Activated CD4-positive, alpha-beta T cell treated with anti-CD3 and anti-CD28 coated beads, Interleukin-2, Interleukin-4, amounts not matched to agents 100 ng/mL and 50 ng/mL, durations not matched to agents 16 hours and 8 hours (primary cell): ENCODE measurements at regions not wholly inside any gene's neighbourhood (a gene's known extent, or its start where the extent isn't known, plus 50 kb on each side); places are given as distances from the start of the nearest gene placed in this dataset.
"Not testable (repeated sequence)": the region's sequence is repeated elsewhere in the genome, so short reads cannot be mapped to it uniquely, and the experiment has no call there.

ENCODE experiments used
- DNase-seq: peaks from one replicate; pipeline ENCODE4 v3.0.0-alpha.2; 2020; ENCODE audit warnings: low spot score

DNA sequence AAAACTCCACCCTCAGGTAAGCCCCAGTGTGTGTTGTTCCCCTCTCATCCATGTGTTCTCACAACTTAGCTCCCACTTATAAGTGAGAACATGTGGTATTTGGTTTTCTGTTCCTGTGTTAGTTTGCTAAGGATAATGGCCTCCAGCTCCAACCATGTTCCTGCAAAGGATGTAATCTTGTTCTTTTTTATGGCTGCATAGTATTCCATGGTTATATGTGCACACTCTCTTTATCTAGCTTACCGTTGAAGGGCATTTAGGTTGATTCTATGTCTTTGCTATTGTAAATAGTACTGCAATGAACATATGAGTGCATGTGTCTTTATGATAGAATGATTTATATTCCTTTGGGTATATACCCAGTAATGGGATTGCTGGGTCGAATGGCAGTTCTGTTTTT, 124.4 kb upstream of the RANBP3L start:
- DNase-seq: not testable (repeated sequence)

GRCh38 chr5:36435516-36435915, 133.8 kb upstream of the RANBP3L start:
- DNase-seq: no peak

DNA sequence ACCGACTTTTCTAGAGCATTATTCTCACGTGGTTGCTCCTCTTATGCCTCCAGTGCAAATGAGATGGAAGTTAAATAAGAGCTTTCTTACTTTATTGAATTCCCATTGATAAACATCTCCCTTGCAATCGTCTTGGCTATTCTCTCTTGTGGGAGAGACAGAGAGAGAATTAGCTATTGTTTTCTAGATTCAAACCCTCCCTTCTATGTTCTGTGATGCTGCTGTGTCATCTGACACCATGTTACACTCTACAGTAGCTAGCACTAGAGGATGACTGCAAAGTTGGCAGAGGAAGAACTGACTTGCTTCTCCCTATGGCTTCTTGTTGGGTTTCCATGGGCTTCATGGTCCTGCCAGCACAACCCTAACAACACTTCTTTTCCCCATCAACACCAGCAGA, 134.6 kb upstream of the RANBP3L start:
- no peak for DNase-seq

DNA sequence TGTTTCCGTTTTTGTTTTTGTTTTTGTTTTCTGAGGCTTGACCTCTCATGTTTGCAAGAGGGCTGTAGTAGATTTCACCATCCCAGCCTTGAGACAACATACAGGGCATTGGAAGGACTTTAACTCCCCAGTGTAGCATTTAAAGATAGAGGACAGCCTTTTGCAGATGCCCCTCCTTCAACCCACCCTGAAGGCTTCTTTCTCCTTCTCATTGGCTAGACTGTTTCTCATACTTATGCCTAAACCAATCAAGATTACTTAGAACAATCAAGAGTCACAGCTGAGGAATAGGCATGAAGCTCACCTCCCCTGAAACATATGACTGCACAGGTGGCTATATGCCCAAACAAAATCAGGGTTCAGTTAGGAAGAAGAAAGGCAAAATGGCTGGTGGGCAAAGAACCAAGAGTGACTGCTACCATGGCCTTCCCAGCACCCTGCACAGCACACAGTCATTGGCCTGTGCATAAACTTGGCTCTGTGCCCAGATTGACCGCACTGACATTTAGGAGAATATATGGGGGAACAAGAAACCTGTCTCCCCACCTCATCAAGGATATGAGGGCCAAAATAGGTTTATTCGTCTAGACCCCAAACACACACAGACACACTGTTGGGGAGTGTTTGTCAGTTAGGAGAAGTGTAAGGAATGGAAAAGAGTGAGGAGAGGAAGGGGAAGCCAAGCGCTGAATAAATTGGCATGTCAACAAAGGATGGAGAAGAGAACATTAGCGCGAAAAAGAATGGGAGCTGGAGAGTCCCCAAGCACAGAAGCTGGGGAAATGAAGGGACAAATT, 137.3 kb upstream of the RANBP3L start:
- DNase-seq: no peak

GRCh38 chr5:36440300-36440699, 138.6 kb upstream of the RANBP3L start:
- DNase-seq: no peak

- no peak for DNase-seq
These were observed 139.6 kb upstream of the RANBP3L start for GRCh38 chr5:36441280-36441679.

- DNase-seq: no peak
These were observed 140.7 kb upstream of the RANBP3L start for GRCh38 chr5:36442352-36442751.

DNA sequence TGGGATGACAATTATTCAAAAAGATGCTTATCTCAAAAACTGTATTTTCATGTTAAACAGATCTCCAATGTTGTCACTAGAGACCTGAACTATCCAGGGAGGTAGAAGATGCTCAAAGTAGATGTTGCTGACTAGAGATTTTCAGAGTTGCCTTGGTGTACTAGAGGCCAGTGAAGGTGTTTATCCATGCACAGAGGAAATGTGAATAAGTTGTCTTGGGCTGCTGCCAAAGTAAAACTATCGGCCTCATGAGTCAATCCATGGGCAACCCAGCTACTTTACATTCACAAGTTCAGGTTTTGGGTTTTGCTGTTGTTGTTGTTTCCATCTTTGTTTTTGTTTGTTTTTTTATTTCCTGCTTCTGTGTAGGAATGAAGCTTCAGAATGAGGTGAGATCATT, 141.1 kb upstream of the RANBP3L start:
- no peak for DNase-seq

DNA sequence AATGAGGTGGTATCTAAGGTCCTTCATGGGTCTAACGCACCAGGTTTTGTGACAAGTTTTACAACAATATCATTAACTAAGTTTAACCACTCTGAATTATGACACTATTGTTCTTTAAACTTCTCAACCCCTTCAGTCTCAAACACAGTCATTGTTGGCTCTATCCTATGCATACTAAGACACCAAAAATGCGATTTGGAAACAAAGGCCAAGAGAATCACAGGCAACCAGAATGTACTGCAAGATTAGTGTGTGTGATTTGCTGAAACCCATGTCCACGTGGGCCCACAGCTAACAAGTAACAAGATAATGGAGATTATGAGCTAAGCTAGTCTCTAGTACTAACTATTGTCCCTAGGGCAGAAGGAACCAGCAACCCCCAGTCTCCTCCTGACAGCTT, 142.2 kb upstream of the RANBP3L start:
- DNase-seq: no peak

DNA sequence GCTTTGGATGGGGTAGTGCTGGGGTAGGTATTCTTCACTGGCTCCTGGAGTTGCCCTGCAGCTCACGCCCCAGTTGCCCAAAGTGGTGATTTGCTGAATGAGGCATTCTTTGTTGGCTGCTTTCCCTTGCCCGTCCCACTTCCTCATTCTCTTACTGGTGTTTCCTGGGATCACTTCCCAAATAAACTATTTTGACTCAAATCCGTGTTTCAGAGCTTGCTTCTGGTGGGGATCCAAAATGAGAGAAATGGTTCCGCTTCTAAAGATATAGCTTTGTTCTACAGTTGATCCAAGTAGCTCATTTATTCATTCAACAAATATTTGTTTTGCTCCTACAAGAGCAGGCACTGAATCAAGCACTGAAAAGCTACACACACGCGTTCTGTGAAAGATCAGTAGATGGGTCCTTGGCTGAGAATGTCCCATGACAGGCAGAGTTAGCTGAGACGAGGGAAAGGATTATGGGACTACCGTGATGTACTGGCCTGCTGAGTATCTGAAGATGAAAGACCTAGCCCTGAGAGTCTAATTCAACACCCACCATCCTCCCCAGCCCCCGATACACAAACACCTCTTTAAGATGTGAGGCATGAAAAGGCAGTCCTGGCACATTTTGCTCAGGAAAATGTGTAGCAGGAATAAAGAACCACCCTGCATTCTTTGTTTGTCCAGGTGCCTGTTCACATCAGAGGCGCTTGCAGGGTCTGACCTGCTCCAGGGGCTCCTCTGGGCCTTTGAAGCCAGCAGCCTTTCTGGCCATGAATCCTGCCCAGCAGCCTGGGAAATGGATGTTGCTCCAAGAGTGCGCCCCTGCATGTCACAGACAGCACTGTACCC, 143.1 kb upstream of the RANBP3L start:
- DNase-seq: no peak

- no peak for DNase-seq
These were observed 146.1 kb upstream of the RANBP3L start for GRCh38 chr5:36447776-36448175.

DNA sequence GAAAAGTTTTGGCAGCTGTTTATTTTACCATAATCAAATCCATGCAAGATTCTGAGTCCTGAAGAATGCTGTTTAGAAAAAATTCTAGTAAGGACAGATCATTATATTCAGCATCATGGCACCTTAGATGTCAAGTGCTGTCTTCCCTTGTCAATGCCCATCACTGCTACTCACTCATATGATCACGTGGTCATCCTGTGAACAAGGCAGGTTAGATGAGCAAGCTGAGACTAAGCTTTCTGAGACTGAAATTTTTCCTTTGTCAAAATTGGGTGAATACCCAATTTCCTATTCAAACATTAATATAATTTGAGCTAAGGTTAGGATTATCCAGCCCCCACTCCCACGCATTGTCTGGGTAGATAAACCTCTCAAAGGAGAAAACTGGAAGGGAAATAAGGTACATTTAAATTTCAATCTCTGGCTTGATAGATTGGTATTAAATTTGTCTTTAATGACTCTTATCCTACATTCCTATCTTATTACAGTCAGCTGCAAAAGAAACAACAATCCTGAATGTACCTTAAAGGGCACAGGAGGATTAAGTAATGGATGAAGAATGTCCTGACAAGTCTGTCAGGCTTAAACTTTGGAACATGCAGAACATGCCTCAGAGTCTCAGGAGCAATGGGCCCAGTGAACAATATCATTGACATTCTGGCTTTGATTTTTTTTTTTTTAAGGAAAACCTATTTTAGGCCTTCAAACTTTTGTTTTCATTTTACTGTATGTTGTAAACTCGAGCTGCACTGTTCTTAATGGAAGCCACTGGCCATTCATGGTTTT, 148.7 kb upstream of the RANBP3L start:
- DNase-seq: no peak

DNA sequence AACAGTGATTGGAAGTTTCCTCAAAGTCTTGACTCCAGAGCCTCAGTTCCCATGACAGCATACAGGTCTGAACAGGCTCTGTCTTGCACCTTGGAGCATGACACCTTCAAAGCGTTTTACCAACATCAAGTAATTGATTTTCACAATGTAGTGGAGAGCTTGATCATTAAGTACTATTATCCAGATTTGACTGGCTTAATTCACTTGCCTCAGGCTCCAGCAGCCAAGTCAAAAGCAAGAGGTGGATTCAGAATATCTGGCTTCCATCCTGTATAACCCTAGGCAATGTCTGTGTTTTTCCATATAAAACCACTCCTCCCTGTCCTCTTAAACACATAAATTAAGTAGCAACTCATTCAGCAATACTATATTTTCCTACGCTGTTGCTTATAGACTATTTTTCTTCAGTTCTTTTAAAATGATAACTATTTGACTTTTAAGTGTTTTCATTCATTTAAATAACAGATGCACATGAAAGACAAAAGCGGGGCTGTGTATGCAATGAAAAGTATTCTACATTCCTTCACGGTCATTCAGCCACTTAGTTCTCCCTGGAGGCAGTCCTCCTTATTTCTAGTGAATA, 150.8 kb upstream of the RANBP3L start:
- no peak for DNase-seq

DNA sequence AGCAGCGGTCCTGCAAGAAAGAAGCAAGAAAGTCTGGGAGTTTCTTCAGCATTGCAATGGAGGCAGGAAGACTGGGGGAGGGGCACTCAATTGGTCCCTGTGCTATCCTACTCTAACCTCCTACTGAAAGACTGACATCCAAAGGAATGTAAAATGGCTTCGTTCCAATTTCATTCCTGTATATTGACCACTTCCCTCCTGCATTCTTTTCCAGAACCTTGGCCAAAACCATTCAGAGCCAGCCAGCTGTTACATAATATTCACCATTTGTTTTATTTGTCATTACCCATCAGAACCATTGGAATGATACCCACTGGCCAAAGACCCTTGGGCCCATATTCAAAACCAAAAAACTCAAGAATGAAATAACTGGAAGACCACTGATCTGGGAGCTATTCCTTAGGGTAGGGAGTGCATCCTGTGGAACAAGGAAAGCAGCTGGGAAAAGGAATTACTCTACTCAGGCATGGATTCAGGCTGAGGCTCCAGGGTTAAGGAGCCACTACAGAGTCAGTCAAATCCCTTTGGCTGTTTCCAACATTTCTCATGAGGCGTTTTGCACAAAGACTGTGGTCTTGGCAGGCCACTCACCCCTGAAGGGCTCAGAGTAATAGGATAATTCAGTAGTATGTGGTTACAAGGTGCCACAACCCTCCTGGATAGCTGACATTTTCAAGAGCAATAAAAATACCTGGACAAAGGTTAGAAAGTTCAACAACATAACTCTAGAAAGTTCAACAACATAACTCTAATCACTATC, 148.7 kb upstream of the SLC1A3 start:
- DNase-seq: no peak

GRCh38 chr5:36458746-36459145, 147.7 kb upstream of the SLC1A3 start:
- no peak for DNase-seq

GRCh38 chr5:36459176-36460135, 146.9 kb upstream of the SLC1A3 start:
- DNase-seq: peak; percentile 2

DNA sequence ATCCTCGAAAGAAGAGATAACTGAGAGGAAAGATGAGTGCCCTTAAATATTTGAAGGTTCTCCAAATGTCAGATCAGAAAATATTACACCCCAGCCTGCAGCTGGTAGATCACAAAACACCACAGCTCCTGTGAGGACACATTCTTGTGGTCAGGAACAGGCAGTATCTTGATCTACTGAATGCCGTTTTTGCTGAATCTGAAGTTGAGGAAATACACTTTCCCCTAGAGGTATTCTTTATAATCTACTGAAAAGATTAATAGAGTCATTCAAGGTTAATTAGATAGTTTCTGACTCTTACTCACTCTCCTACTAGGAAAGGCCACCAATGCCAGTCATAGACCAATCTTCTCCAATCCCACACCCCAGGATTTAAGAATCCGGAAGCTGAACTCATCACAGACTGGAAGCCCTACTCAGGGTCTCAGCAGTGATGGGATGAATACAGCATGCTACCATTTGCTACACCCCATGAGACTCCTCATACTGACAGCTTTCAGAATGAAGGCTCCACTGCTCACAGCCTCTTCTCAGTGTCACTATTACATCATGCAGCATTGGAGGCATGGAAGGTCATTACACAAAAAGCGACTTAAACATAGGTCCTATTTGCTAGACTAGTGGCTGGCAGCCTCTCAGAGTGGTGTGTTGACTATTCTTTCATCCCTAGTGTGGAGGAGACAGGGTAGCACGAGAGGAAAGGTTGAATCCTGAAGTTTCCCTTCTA, 143.9 kb upstream of the SLC1A3 start:
- no peak for DNase-seq

DNA sequence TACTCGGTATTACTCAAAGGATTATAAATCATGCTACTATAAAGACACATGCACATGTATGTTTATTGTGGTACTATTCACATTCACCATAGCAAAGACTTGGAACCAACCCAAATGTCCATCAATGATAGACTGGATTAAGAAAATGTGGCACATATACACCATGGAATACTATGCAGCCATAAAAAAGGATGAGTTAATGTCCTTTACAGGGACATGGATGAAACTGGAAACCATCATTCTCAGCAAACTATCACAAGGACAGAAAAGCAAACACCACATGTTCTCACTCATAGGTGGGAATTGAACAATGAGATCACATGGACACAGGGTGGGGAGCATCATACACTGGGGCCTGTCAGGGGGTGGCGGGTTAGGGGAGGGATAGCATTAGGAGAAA, 130.5 kb upstream of the SLC1A3 start:
- DNase-seq: not testable (repeated sequence)

DNA sequence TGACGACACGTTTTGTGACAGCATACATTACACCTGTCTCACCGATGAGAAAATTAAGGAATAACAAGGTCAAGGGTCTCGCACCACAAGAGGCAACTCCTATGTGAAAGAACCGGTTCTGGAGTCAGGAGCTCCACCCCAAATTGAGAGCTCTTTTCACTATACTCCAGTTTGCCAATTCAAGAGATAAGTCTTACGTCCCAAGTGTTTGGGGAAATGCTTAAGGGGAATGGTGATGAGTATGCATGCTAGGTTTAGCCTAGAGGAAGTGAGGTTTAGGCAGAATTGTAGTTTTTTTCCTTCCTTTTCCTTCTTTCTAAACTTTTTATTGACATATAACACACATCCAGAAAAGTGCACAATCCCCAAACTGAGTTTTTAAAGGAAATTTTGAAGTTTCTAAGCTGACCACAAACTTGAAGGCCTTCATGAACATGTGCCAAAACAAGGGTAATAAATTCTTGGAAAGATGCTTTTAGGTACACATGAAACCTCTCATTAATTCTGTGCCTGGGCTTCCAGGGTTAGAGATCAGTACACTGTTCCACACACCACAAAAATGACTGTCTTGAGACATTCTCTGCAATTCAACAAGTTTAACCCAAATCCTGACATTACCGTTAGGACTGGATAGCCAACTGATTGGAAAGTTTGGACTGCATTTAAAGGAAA, 127.6 kb upstream of the SLC1A3 start:
- no peak for DNase-seq
